SK-MEL-5 (cell line): ENCODE measurements at regions not wholly inside any gene's neighbourhood (a gene's known extent, or its start where the extent isn't known, plus 50 kb on each side); places are given as distances from the start of the nearest gene placed in this dataset.
A peak's percentile ranks its signal among the peaks of the same experiment; 100 is the strongest.

Source experiments
- DNase-seq: peaks from one replicate; pipeline ENCODE4 v3.0.0-alpha.2; 2016; ENCODE audit warnings: low read depth, low spot score
- in situ Hi-C: cut with HindIII; loops from 2 replicates; pipeline ENCODE4 v1.10.0; 2016; ENCODE audit warnings: low sequenced_read_pairs, high pct_unique_total_duplicates, low pct_unique_long_range_greater_than_20kb

DNA sequence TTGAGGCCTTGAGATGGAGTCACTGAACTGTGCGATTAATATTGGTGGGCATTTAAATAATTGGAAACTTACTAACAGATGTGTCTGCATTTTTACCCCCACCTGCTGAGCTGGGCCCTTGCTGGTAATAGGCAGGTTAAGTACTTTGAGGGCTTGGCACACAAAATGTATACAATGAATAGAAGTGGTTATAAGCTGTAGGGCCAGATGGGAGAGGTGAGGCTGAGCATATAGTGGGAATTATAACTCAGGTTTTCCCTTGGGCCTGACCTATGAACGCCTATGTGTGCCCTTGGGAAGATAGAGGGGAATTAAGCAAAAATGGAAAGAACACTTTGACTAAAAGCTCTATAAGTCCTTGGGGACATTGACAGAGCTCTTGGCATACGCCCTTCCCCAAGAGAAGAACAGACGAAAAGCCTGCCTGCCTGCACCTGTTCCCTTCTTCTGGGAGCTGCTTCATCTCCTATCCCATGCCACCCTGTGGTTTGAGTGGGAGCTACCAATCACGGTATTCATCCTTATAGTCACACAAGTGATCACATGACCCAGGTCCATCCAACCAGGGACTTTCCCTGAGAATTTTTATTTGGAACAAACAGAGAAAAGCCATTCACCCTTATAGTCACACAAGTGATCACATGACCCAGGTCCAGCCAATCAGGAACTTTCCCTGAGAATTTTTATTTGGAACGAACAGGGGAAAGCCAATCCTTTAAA lies 260.7 kb upstream of the CSF3R start:
- in situ Hi-C loops: no loop called here
- DNase-seq: no peak

DNA sequence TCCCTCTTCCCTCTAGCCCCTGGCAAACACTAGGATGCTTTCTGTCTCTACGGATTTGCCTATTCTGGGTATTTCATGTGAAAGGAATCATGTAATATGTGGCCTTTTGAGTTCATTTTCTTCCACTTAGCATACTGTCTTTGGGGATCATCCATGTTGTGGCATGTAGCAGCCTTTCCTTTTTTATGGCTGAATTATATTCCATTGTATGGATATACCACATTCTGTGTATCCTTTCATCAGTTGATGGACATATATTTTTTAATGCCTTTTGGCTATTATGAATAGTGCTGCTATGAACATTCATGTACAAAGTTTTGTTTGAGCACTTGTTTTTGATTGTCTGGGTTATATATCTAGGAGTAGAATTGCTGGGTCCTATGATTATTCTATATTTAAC lies 258.4 kb upstream of the CSF3R start:
- DNase-seq: no peak
- in situ Hi-C loops: no loop called here

DNA sequence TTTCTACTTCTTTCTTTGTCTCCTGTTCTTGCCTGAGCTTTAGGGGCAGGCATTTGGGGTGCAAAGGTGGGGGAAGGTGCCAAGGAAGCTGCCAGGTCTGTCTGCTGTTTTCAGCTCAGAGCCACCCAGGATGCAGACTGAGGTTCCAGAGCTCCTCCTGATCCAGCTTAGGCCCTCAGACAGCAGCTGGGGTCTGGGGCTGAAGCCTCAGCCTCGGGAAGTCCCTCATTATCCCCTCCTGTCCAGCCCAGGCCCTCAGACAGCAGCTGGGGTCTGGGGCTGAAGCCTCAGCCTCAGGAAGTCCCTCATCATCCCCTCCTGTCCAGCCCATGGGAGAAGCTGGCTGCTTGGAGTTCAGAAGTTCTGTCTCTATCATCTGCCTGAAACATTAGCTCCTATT lies 257.7 kb upstream of the CSF3R start:
- in situ Hi-C loops: no loop called here
- DNase-seq: no peak

DNA sequence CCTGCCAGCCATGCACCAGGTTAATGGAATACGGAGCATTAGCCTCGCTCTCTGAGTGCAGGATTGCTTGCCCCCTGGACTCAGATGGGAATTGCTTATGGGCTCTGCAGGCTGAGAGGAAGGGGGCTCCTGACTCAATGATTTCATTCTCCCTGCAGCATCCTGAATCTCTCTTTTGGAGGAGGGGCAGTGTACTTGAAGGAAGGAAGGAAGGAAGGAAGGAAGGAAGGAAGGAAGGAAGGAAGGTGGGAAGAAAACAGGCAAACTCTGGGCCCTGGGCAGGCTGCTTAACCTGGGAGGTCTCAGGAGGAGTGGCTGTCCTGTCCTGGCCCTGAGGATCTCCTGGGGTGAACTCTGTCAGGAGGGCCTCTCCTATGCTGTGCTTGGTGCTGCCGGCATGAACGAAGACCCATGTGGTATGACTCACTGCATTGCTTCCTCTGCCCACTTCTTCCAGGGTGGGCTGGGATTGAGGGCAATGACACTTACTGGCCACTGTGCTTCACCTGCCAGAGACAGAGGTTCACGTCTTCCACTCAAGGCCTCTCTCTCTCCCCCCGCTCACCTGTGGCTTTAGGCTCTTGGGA lies 257.1 kb upstream of the CSF3R start:
- DNase-seq: no peak
- in situ Hi-C loops: no loop called here

DNA sequence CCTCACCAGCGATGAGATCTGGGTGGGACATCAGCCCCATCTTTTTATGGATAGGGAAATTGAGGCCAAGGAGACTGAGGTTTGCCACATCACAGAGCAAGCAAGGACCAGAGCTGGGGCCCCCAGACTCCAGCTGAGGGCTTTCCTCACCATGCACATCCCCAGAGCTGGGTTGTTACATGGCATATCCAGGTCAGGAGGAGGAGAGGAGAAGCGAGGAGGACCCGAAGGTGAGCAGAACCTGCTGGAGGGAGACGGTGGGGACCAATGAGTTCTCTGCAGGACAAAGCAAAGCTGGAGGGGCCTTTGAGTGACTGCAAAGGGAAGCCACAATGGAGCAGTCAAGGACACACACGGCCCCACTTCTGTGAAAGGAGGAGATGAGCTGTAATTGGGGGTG lies 255.5 kb upstream of the CSF3R start:
- no peak for DNase-seq
- in situ Hi-C loops: no loop called here

DNA sequence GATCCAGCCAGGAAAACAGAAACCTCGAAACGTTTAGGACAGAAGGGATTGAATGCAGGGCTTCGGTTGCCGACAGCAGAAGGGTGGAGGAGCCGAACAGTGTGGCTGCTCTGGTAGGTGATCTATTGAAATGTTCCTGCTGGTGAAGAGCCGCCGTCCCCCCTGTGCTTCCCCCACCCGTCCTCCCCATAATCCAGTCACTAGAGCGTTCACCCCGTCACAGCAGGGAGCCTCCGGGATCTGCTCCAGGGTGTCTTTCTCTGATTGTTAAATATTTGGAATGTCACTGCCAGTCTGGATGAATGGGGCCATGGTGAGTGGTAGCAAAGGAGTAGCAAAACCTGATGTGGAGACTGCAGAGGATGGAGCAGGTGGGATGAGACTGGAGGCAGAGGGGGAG lies 255.1 kb upstream of the CSF3R start:
- in situ Hi-C loops: no loop called here
- DNase-seq: no peak

DNA sequence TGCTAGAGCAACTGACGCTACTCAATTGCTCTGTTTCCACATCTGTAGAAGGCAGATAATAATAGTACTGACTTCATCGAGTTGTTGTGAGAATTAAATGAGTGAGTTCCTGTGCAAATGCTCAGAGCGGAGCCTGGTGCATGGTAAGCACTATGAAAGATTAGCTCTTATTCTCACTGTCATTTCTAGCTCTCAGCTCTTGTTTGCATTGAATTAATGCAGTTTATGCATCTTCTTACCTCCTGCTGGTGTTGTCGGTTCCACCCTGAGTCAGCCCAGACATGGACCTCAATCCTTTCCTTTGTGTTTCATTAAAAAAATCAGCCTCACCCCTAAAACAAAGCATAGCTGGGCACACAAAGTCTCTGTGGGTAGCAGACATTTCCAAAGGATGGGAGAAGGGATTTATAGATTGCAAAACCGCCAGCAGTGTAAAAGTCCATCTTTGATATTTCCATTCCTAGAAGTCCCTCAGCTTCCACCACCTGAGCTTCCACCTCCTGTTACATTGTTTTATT lies 254.4 kb upstream of the CSF3R start:
- in situ Hi-C loops: no loop called here
- no peak for DNase-seq

DNA sequence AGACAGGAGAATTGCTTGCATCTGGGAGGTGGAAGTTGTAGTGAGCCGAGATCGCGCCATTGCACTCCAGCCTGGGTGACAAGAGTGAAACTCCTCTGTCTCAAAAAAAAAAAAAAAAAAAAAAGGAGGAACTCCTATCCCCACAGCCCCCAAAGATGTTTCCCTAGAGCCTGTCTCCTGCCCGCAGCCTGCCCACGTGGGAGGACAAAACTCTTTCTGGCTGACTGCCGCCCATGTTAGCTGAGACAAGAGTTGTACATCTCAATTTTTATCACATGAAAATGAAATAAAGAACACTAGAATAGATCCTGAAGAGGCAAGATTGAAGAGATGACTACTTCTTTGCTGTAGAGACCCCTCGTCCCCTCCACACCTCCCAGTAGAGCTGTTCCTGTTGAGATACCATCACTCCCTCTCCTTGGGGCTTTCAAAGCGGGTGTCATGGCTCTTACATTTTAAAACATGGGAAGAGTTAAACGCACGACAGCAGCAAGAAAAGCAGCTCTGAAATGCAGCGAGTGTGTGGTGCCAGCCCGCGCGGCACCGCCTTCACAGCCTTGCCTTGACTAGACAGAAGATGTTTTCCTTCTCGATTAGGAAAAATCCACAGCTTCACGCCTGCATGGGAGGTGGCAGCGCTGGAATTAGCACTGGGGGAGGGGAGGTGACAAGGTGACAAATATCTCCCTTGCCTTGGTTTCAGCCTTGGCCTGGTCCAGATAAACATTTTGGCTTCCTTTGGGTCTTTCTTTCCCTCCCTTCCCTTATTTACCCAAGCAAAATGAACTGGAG lies 253.4 kb upstream of the CSF3R start:
- in situ Hi-C loops: no loop called here

DNA sequence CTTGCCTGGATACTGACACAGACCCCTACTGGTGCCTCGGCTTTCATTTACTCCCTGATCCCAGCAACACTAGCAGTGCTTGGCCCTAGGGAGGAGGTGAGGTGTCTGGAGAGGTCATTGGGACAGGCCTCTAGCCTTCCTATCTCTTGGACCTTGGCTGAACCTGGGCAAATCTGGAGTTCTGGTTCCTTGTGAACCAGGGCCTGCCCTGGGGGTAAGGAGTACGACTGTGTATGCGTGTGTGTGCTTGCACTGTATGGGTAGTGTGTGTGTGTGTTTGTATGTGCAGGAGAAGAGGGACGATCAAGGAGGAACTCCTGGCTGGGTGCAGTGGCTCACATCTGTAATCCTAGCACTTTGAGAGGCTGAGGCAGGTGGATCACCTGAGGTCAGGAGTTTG lies 252.7 kb upstream of the CSF3R start:
- DNase-seq: no peak
- in situ Hi-C loops: no loop called here

More for the DNA sequence above, 253.4 kb upstream of the CSF3R start:
- no peak for DNase-seq

DNA sequence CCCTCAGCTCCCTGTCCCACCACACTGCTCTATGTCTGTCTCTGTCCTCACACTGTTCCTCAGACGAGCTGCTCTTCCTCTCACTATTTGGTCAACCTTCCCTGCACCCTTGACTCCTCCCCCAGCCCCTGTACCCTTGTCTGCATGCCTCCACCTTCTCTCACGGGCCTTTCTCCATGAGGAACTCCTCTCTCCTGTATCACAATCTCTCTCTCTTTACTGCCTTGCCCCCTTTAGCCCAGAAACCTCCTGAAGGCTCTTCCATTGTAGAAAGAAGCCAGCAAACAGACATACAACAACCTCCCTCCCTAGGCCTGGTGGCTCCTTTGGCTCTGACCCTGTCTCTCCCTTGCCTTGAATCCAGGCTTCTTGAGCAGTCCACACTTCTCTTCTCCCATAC lies 251.6 kb upstream of the CSF3R start:
- in situ Hi-C loops: no loop called here
- DNase-seq: no peak

DNA sequence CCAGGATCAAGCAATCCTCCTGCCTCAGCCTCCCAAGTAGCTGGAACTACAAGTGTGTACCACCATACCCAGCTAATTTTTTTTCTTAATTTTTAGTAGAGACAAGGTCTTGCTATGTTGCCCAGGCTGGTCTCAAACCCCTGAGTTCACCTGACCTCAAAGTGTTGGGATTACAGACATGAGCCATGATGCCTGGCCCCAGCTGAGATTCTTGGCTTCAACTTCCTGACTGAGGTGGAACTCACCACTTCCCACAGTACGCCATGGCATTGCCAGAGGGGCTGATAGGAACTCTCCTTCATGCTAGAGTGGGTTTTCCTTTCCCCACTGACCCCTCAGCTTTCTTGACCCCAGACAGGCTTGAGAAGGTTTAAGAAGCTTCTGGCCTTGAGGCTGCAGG lies 251.0 kb upstream of the CSF3R start:
- no peak for DNase-seq
- in situ Hi-C loops: no loop called here

DNA sequence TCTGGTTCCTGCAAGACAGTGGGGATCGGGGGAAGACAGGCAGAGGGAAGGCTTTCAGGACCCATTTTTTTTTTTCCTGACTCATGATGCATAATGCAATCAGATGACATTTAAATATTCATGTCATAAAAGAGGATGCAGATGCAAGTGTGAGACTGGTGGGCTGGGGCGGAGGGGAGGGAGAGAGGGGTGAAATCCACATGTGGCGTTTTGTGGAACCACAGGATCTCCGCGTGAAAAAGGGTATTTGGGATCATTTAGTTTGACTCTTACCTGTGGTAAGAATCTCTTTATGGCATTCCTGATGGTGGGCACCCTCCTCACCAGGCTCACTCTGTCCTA lies 249.3 kb upstream of the CSF3R start:
- DNase-seq: no peak
- in situ Hi-C loops: no loop called here

DNA sequence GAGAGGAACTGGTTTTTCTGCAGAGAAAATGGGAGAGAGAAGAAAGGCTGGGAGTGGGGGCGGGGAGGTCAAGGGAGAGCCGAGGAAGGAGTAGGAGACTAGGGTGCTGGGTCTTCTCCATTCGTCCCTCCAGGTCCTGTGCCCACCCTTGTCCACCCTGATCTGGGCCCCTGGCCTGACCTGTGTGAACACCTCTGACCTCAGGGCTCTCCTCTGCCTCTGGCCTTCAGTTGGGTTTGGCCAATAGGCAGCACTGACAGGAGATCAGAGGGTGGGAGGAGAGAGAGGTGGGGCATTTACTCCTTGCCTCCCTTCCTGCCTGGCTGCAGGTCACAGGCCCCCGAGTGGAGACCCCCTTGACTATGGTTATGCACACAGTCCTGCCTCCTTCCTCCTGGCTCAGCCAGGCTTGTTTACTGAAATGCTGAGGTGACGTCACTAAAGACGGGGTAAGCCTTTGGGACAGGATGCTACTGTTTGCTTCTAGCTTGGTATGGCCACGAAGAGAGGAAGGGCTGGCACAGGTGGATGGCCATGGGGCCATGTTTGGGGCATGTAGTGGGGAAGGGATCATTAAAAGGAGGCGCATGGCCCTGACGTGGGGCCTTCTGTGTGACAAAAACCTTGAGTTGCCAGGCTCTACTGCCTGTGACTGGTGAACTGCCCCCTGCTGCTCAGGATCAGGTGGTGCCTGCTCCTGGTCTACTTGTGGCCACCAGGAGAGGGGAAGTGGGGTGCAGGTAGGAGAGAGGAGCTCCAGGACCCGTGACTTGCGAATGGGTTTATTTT lies 248.7 kb upstream of the CSF3R start:
- in situ Hi-C loops: no loop called here

DNA sequence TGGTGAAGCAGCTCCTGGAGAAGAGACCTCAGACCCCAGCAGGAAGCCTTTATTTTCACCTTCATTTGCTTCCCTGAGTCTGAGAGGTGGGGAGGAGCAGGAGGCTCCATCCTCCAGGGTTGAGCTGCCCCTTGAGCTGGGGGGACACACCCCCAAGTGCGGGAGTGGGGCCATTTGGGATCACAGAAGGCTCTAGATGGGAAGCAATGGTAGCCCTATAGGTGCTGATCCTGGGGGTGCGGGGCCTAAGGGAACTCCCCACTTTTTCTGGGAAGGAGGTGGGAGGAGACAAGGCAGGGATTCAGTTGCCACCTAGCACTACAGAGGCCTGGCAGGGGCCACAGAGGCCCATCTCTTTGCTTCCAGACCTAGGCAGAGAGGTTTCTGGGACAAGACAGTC lies 247.9 kb upstream of the CSF3R start:
- in situ Hi-C loops: no loop called here

More for the DNA sequence above, 248.7 kb upstream of the CSF3R start:
- DNase-seq: peak; percentile 6

DNA sequence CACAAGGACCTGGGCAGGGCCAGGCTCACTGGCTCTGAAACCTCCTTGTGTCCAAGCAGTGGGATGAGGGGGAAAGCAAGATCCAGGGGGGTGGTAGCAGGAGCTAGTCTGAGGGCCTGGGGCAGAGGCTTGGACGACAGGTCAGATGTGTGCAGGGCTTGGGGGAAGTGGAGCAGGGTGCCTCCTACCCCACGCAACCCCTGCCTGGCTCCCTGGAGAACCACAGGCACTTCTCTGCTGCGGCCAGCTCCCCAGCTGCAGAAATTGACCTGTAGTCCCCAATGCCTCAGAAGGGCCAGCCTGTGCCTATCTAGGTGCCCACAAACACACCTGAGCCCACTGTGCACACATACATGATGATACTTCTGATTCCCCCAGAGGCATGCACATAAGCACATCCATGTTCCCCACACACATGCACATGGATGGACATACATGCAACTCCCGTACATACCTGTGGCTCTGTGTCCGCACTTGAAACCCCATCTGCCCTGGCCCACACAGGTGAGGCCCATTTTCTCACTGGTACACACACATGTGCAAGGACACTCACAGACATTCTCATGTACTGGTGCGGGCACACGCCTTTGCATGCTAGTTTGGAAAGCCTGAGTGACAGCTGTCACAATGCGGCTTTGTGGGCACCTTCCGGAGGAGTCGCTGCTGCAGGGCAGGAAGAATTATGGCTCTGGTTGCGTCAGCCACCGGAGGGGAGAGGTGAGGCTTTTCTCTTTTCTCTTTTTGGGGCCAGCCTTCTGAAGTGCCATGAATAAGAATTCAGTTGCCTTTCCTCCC lies 247.2 kb upstream of the CSF3R start:
- no peak for DNase-seq
- in situ Hi-C loops: no loop called here

More for the DNA sequence above, 247.9 kb upstream of the CSF3R start:
- no peak for DNase-seq

DNA sequence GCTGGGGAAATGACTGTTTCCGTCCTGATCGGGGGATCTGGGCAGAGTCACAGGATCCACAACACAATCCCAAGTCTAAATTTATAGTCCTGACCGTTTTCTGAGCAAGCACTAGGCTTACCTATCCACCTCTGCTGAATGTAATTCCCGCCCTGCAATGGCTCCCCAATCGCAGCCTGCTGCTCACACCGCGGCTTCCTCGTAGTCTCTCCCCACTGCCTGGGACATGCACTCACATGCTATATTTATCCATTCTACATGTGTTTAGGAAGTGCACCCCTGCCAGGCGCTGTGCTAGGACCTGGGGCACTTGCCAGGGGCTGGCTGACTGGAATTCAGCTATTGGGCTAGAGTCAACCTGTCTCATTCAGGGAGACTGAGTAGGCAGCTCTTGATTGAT lies 246.6 kb upstream of the CSF3R start:
- no peak for DNase-seq
- in situ Hi-C loops: no loop called here

DNA sequence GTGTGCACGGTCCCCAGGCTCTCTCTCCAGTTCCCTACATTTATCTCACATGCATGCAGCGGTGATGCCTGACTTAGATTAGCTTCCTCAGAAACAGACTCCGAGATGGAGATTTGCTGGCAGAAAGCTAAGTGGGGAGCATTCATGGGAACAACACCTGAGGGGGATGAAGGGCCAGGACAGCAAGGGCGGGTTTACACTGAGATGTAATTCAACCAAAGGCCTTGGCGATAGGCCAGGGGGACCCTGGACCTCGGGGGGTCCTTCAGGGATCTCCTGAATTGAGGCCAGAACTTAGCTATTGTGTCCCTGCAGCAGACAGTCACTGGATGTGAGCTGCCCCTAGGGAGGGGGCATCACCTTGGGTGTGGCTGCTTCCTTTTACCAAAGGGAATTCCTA lies 246.1 kb upstream of the CSF3R start:
- DNase-seq: no peak
- in situ Hi-C loops: no loop called here
